Right cardiac atrium (tissue), 5 donors: ENCODE measurements at regions not wholly inside any gene's neighbourhood (a gene's known extent, or its start where the extent isn't known, plus 50 kb on each side); places are given as distances from the start of the nearest gene placed in this dataset.

Source experiments
- ATAC-seq, 2 donors: fragments of 200-7000 bp; cut with Tn5 transposase; one replicate each; pipeline versions ENCODE4 v1.8.0 to v1.9.1; 2020; ENCODE audit warnings: moderate library complexity in 2 of 2, mild to moderate bottlenecking in 1 of 2
- DNase-seq, 3 donors: peaks; one replicate each; pipeline ENCODE4 v3.0.0-alpha.2; 2020
- H3K27ac ChIP-seq: one replicate; pipeline ENCODE4 v1.5.1; 2013; ENCODE audit warnings: mild to moderate bottlenecking, low read length, control low read depth, moderate library complexity
- H3K27me3 ChIP-seq: one replicate; pipeline ENCODE4 v1.6.1; 2013; ENCODE audit not compliant: control insufficient read depth, insufficient read depth
- H3K4me1 ChIP-seq: one replicate; pipeline ENCODE4 v1.6.1; 2013; ENCODE audit warnings: low read length; ENCODE audit not compliant: control insufficient read depth, insufficient read depth
- H3K4me3 ChIP-seq: one replicate; pipeline ENCODE4 v1.5.1; 2013; ENCODE audit warnings: low read length, control low read depth
- H3K9me3 ChIP-seq: one replicate; pipeline ENCODE4 v1.6.1; 2013; ENCODE audit warnings: low read length; ENCODE audit not compliant: control insufficient read depth
- WGBS: extraction: QIAGEN DNeasy Blood & Tissue Kit; methylation state at CpG from one replicate; pipeline ENCODE4 v1.1.7; 2013; 5-methylcytosine and 5-hydroxymethylcytosine counted together
- intact Hi-C, 4 donors: fragments of 100-400 bp; cut with DNase I; formaldehyde crosslinking; loops; one replicate each; pipeline versions ENCODE4 v1.11.0 to v1.14.0; 2022 to 2023
- microRNA-seq, 2 donors: library from miRNA; unstranded; fragments of <30 nt; microRNA quantifications; one replicate each; pipeline ENCODE4 v1.2.0, GENCODE V29; 2020 to 2021
- donor health status: healthy with polysubstance abuse.
- donor health status: DM: no; HTN: yes; CAD: no.
- donor health status: DM: no; HTN: no; CAD: no.
- donor health status: DM: no; HTN: yes; CAD: no; lungs with severe emphysema.
- donor health status: DM: yes; HTN: yes; CAD: no.

- ATAC-seq (no peak), DNase-seq (no peak)
- Histone ChIP-seq H3K27ac (no peak overlapping the region), H3K4me1 (no peaks in the 10 kb centered on the region), H3K27me3 (no peaks in the 10 kb centered on the region), H3K4me3 (no peak overlapping the region), H3K9me3 (no peaks in the 10 kb centered on the region)
- WGBS = 67% methylated on average over 4 of the region's 4 CpGs
- intact Hi-C loops = no loop called here
Measured at GRCh38 chrX:6313356-6313755, 84.7 kb upstream of the NLGN4X start.

- WGBS = 80% methylated on average over 1 of the region's 1 CpG
- ATAC-seq = no peak
- no peak for DNase-seq
- no peaks in the 10 kb centered on the region for H3K9me3 ChIP-seq
- no peak overlapping the region for H3K27ac ChIP-seq
- no peak overlapping the region for H3K4me3 ChIP-seq
- no peaks in the 10 kb centered on the region for H3K27me3 ChIP-seq
- no peaks in the 10 kb centered on the region for H3K4me1 ChIP-seq
- intact Hi-C loops = no loop called here
Measured at GRCh38 chrX:6311540-6311939, 82.9 kb upstream of the NLGN4X start.

- H3K4me1 ChIP-seq = no peaks in the 10 kb centered on the region
- no peak overlapping the region for H3K27ac ChIP-seq
- H3K9me3 ChIP-seq = no peaks in the 10 kb centered on the region
- no peak for ATAC-seq
- 50% methylated on average over 5 of the region's 5 CpGs for WGBS
- intact Hi-C loops = no loop called here
- no peaks in the 10 kb centered on the region for H3K27me3 ChIP-seq
- no peak overlapping the region for H3K4me3 ChIP-seq
- no peak for DNase-seq
Measured at GRCh38 chrX:6307156-6307555, 78.5 kb upstream of the NLGN4X start.

GRCh38 chrX:6299724-6300123, 71.1 kb upstream of the NLGN4X start:
- Histone ChIP-seq H3K27ac (no peak overlapping the region), H3K4me1 (no peaks in the 10 kb centered on the region), H3K4me3 (no peak overlapping the region), H3K27me3 (no peaks in the 10 kb centered on the region), H3K9me3 (no peaks in the 10 kb centered on the region)
- ATAC-seq = no peak
- WGBS = 76% methylated on average over 6 of the region's 6 CpGs
- intact Hi-C loops = no loop called here
- no peak for DNase-seq

- intact Hi-C loops = no loop called here
- DNase-seq = no peak
- 75% methylated on average over 8 of the region's 8 CpGs for WGBS
- no peaks in the 10 kb centered on the region for H3K27me3 ChIP-seq
- H3K9me3 ChIP-seq = no peaks in the 10 kb centered on the region
- ATAC-seq = no peak
- no peak overlapping the region for H3K4me3 ChIP-seq
- no peaks in the 10 kb centered on the region for H3K4me1 ChIP-seq
- H3K27ac ChIP-seq = no peak overlapping the region
Measured at GRCh38 chrX:6293716-6294115, 65.0 kb upstream of the NLGN4X start.

GRCh38 chrX:6292599-6292998, 63.9 kb upstream of the NLGN4X start:
- WGBS = 54% methylated on average over 3 of the region's 3 CpGs
- Histone ChIP-seq H3K9me3 (no peaks in the 10 kb centered on the region), H3K27me3 (no peaks in the 10 kb centered on the region), H3K4me3 (no peak overlapping the region), H3K27ac (no peak overlapping the region), H3K4me1 (no peaks in the 10 kb centered on the region)
- ATAC-seq (no peak), DNase-seq (no peak)
- intact Hi-C loops = no loop called here

- Histone ChIP-seq H3K9me3 (no peaks in the 10 kb centered on the region), H3K27me3 (no peaks in the 10 kb centered on the region), H3K4me3 (no peak overlapping the region), H3K27ac (no peak overlapping the region), H3K4me1 (no peaks in the 10 kb centered on the region)
- no peak for DNase-seq
- no peak for ATAC-seq
- WGBS = 36% methylated on average over 5 of the region's 5 CpGs
- intact Hi-C loops = no loop called here
Measured at GRCh38 chrX:6291444-6291843, 62.8 kb upstream of the NLGN4X start.

GRCh38 chrX:6283826-6284225, 55.2 kb upstream of the NLGN4X start:
- Histone ChIP-seq H3K27me3 (no peaks in the 10 kb centered on the region), H3K27ac (no peak overlapping the region), H3K9me3 (no peaks in the 10 kb centered on the region), H3K4me1 (no peaks in the 10 kb centered on the region), H3K4me3 (no peak overlapping the region)
- no peak for ATAC-seq
- intact Hi-C loops = no loop called here
- WGBS = 83% methylated on average over 1 of the region's 1 CpG
- DNase-seq = no peak

- no peak for ATAC-seq
- H3K4me3 ChIP-seq = no peak overlapping the region
- no peak overlapping the region for H3K27ac ChIP-seq
- H3K27me3 ChIP-seq = no peaks in the 10 kb centered on the region
- WGBS = 18% methylated on average over 5 of the region's 5 CpGs
- intact Hi-C loops = no loop called here
- no peaks in the 10 kb centered on the region for H3K9me3 ChIP-seq
- H3K4me1 ChIP-seq = no peaks in the 10 kb centered on the region
- no peak for DNase-seq
Measured at GRCh38 chrX:6279277-6279909, 50.7 kb upstream of the NLGN4X start.

Small RNA genes lying in the stretch of these regions (microRNA-seq; reads per million reads assigned to microRNA genes)
- gene MIR4770 = 0.42 to 2.7 reads per million in 2 donors
